Urothelium cell line (cell line): ENCODE measurements at regions not wholly inside any gene's neighbourhood (a gene's known extent, or its start where the extent isn't known, plus 50 kb on each side); places are given as distances from the start of the nearest gene placed in this dataset.
"Not testable (repeated sequence)": the region's sequence is repeated elsewhere in the genome, so short reads cannot be mapped to it uniquely, and the experiment has no call there.

Experiments used
- DNase-seq: peaks from one replicate; pipeline ENCODE4 v3.0.0; 2011; ENCODE audit warnings: low spot score, mixed read lengths
- FAIRE-seq: peaks from 2 replicates; lab custom pipeline; 2011; peaks lifted over from hg19 to GRCh38; lab: Jason Lieb, UNC

DNA sequence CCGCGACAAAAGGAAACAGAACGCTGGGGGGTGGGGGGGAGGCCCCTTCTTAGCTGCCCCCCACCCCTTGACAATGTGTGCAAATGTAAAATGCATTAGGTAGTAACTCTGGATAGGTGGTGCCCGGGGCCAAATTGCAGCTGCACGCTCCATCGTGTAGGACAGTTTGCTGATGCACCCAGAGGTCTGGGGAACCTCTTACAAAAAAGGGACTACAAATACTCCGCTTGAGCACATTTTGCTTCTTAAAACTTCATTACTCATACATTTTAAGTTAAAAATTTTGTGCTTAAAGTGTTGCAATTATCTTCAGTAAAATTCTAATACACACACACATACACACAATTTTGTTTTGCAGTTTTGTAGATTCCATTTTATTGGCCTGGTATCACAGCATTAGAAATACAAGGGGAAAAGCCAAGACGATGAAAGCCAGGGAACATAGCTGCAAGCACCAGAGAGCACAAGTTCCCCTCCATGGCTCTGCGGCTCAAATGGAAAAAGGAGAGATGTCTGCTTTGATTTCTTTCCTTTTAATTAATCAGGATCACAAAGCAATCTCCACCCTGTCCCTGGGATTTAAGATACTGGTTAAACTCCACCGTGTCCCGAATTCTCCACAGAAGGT is 582.1 kb downstream of the ZEB2 start:
- FAIRE-seq (no peak), DNase-seq (no peak)

DNA sequence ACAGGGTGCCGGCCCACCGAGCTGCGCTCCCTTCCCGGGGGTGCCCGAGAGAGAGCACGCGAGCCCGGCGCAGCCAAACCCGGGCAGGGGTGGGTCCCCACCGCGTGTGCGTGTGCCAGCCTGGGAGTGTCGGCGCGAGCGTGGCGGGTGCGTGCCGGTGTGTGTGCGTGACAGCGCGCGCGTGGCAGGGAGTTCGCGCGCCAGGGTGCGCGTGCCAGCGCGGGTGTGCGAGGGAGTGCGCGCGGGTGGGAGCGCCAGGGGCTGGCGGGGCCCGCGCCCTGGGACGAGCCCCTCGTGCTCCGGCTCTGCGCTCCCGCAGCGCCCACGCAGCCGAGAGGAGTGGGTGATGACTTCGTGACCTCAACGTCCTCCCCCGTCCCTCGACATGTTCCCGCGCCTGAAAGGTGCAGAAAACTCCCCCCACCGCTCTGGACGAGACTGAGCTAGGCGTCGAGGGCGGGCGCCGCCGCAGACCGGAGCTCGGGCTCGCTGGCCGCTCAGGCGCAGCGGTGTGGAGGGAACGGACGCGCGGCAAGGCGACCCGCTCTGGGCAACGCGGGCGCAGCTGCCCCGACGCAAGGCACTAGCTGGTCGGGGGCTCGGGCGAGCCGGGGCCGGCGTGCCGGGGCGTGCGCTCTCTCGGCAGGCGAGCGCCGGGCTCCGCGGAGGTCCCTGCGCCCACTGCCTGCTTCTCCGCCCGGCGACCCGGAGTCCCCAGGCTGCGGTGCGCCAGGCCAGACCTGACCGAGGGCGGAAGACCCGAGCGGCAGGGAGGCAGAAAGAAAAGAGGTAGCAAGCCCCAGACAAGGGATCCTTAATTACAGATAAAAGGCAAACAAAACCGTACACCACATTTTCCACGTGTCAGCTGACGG is 582.8 kb downstream of the ZEB2 start:
- FAIRE-seq (no peak), DNase-seq (no peak)

- DNase-seq (no peak), FAIRE-seq (no peak)
Observed at GRCh38 chr2:143936538-143936847, 583.4 kb downstream of the ZEB2 start.

- no peak for DNase-seq
- no peak for FAIRE-seq
Observed at GRCh38 chr2:143935482-143935752, 584.5 kb downstream of the ZEB2 start.

- no peak for FAIRE-seq
- no peak for DNase-seq
Observed at GRCh38 chr2:143934626-143935481, 585.1 kb downstream of the ZEB2 start.

DNA sequence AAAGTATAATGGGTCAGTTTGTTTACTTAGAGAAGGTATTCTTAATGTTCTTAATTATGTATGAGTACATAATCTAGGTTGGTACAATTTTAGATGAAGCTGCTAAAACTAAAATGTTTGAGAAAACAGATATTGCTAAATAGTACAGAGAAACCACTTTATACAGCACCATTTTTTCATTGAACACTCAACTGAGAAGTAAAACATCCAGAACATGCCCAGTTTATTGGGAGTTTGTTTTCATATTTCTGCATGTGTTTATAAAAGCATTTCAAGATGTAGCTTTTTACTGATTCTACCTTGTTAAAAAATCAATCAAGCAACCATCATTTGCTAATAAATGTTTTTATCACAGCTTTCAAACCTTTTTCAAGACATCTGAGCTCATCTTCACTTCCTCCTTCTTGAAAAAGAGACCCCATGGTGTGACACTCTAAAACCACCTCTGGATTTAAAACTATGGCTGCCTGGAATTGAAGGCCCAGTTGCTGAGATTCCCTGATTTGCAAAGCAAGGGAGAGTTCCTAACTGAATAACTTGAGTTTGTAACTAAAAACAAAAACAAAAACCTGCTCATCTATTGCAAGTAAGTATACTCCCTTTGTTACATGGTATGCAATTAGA is 585.9 kb downstream of the ZEB2 start:
- DNase-seq (no peak), FAIRE-seq (no peak)

DNA sequence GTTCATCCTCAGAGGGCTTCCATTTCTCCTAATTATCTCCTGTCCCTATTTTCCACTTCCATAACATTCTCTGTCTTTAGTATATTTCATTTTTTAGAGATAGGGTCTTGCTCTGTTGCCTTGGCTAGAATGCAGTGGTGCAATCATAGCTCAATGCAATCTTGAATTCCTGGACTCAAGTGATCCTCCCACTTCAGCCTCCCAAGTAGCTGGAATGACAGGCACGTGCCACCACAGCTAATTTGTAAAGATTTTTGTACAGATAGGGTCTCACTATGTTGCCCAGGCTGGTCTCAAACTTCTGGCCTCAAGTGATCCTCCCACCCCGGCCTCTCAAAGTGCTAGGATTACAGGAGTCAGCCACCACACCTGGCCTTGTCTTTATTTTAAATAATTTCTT is 589.0 kb downstream of the ZEB2 start:
- FAIRE-seq = no peak
- DNase-seq = no peak

DNA sequence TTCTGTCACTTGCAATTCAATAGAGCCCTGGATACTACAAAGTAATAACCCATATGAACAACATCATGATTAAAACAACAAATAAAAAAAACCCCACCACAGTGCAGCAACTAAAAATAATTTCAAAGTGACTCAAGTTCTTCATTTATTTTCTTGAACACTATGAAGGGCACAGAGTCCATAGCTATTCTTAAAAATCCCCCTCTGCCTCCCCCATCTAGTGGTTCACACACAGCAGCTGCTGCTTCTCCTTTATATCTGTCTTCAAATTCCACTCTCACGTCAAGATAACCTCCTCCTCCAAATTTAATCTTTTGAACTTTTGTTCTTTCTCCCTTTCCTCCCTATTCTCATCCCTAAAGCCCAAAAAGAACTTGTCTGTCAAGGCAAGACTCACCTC is 591.3 kb downstream of the ZEB2 start:
- DNase-seq (no peak), FAIRE-seq (no peak)

- DNase-seq = no peak
- FAIRE-seq = no peak
Observed at GRCh38 chr2:143928184-143928583, 591.7 kb downstream of the ZEB2 start.

GRCh38 chr2:143926736-143927135 is 593.2 kb downstream of the ZEB2 start:
- no peak for DNase-seq
- FAIRE-seq = no peak

DNA sequence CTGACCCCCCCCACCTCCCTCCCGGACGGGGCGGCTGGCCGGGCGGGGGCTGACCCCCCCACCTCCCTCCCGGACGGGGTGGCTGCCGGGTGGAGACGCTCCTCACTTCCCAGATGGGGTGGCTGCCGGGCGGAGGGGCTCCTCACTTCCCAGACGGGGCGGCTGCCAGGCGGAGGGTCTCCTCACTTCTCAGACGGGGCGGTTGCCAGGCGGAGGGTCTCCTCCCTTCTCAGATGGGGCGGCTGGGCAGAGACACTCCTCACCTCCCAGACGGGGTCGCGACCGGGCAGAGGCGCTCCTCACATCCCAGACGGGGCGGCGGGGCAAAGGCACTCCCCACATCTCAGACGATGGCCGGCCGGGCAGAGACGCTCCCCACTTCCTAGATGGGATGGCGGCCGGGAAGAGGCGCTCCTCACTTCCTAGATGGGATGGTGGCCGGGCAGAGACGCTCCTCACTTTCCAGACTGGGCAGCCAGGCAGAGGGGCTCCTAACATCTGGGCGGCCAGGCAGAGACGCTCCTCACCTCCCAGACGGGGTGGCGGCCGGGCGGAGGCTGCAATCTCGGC is 597.6 kb downstream of the ZEB2 start:
- FAIRE-seq, DNase-seq: not testable (repeated sequence)

GRCh38 chr2:143918465-143918989 is 601.4 kb downstream of the ZEB2 start:
- FAIRE-seq = no peak
- DNase-seq = no peak

DNA sequence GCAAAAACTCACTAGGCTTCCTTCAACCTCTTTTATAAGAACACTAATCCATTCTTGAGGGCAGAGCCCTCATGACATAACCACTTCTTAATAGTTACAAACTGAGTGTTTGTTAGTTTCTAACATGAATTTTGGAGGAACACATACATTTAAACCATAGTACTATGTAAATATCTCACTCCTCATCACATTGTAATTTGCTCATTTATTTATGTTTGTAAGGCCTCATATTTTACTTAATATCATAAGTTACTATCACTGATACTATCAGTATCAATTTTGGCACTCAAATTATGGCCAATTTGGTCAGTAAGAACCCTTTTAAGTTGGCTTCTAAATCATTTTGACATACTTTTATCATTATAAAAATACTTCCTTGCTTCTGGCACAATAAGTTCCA is 603.1 kb downstream of the ZEB2 start:
- FAIRE-seq = no peak

GRCh38 chr2:143909577-143910353 is 610.2 kb downstream of the ZEB2 start:
- no peak for DNase-seq
- no peak for FAIRE-seq

More for the DNA sequence above, 603.1 kb downstream of the ZEB2 start:
- no peak for DNase-seq

DNA sequence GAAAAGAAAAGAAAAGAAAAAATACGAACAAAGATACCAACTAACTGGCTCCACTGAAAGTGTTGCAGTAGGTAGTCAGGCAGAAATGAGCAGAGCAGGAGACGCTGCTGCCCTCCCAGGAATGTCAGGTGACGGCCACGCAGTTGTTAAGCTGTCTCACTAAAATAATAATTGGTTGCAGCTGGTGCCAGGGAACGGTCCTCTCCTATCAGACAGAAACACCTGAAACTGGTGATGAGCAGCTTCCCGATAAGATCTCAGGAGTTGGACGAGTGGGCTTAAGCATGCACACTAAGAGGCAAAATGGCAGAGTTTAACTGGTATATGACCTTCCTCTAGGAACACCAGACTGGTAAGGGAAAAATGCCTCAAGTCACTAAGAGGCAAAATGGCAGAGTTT is 611.1 kb downstream of the ZEB2 start:
- DNase-seq (no peak), FAIRE-seq (no peak)

DNA sequence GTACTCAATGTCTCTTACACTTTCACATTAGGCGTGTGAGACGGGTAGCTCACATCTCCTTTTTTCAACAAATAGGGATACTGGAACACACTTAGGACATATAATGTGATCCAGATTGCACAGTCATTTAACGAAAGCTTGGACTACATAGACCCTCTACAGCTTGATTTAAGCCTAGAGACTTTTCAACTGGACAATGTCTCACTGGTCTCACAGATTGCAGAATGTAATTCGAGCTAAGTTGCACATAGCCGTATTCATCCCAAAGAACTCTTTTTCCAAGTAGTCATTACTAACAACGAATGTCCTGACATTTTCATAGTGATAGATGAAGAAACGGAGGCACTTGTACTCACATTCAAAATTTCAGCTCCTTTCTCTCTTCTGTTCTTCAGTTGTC is 612.1 kb downstream of the ZEB2 start:
- FAIRE-seq (no peak), DNase-seq (no peak)

DNA sequence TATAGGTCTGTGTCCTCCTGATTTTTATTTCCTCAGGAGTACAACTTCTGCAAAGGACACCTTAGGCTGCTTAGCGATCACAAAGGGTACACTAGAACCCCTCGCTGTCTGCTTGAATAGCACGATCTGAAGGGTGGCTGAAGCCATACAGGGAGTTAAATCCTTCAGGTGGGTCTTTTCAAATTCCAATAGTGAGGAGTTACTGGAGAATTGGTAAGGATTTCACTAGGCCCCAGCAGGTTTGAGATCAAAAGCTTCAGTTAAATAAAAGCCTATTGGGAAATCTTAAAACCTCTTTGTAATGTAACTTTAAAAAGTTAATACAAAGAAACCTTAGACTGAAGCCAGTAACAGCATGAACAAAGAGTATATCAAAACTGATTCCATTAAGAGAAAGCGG is 613.1 kb downstream of the ZEB2 start:
- no peak for FAIRE-seq
- DNase-seq = no peak

DNA sequence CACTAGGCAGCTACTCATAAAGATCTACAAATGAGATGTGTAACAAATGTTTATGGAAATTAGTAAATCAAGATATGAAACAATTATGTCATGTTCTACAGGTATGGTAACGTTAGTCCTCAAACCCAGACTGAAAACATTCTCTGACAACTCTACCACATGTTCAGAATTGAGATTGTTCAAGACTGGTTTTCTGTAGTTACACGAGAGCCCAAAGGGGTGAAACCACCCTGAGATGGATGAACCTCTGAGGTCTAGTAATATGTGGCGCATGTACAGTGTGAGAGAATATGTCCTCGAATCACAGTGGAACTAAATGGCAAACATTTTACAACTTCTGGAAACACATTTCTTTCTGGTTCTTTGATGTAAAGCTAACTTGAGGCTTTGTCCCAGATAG is 614.3 kb downstream of the ZEB2 start:
- DNase-seq (no peak), FAIRE-seq (no peak)

- FAIRE-seq = no peak
- DNase-seq = no peak
Observed at GRCh38 chr2:143903172-143903856, 616.6 kb downstream of the ZEB2 start.
